ENCODE measurements at regions not wholly inside any gene's neighbourhood (a gene's known extent, or its start where the extent isn't known, plus 50 kb on each side); places are given as distances from the start of the nearest gene placed in this dataset.

DNA sequence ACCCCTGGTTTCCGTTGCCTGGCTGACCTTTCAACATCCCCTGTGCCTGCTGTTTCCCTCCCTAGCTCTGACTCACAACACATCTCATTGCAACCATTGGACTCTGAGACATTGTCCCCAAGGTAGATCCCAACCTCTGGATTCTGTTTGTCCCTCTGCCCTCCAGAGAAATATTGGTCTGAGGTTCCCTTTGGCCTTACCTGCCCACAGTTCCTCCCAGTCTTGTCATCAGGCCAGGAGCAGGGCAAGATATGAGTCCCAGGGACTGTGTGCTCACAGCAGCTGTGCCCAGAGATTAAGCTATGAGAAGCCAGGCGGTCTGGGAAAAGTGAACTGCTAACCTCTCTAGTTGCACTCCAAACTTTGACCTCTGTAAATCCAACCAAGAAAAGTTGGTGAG is 168.2 kb upstream of the NR2F2 start:
- no peaks in the 10 kb centered on the region for H3K9me3 ChIP-seq (ENCODE audit: low read length)
- no peak overlapping the region for H3K27ac ChIP-seq (ENCODE audit: low read depth, low read length, poor library complexity, severe bottlenecking)
- H3K4me2 ChIP-seq (ENCODE audit: low read length): no peak overlapping the region
- no peaks in the 10 kb centered on the region for H3K79me2 ChIP-seq (ENCODE audit: insufficient read depth, low read length)
- no peaks in the 10 kb centered on the region for H4K20me1 ChIP-seq (ENCODE audit: insufficient read depth, low read length)
- H3F3A ChIP-seq (ENCODE audit: insufficient read depth, low read length): no peaks in the 10 kb centered on the region
- H2AFZ ChIP-seq (ENCODE audit: low read length): no peak overlapping the region
- H3K36me3 ChIP-seq (ENCODE audit: insufficient read depth, low read length): no peaks in the 10 kb centered on the region
- no peaks in the 10 kb centered on the region for H3K9me2 ChIP-seq (ENCODE audit: low read depth, low read length)
- H3K27me3 ChIP-seq (ENCODE audit: insufficient read depth, low read length): no peaks in the 10 kb centered on the region
- no peaks in the 10 kb centered on the region for H3K4me1 ChIP-seq (ENCODE audit: insufficient read depth, low read length, severe bottlenecking)
- no peak for TF ChIP-seq EZH2 (IDR thresholded peaks at IDR 0.05; ENCODE audit: borderline replicate concordance, low read length)
- TF ChIP-seq, protein P1, sequence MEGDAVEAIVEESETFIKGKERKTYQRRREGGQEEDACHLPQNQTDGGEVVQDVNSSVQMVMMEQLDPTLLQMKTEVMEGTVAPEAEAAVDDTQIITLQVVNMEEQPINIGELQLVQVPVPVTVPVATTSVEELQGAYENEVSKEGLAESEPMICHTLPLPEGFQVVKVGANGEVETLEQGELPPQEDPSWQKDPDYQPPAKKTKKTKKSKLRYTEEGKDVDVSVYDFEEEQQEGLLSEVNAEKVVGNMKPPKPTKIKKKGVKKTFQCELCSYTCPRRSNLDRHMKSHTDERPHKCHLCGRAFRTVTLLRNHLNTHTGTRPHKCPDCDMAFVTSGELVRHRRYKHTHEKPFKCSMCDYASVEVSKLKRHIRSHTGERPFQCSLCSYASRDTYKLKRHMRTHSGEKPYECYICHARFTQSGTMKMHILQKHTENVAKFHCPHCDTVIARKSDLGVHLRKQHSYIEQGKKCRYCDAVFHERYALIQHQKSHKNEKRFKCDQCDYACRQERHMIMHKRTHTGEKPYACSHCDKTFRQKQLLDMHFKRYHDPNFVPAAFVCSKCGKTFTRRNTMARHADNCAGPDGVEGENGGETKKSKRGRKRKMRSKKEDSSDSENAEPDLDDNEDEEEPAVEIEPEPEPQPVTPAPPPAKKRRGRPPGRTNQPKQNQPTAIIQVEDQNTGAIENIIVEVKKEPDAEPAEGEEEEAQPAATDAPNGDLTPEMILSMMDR (IDR thresholded peaks at IDR 0.05; ENCODE audit: low read length): no peak
- H3K9ac ChIP-seq (ENCODE audit: low read length): no peak overlapping the region
- no peak overlapping the region for H3K4me3 ChIP-seq (ENCODE audit: low read depth, low read length, poor library complexity, severe bottlenecking)

DNA sequence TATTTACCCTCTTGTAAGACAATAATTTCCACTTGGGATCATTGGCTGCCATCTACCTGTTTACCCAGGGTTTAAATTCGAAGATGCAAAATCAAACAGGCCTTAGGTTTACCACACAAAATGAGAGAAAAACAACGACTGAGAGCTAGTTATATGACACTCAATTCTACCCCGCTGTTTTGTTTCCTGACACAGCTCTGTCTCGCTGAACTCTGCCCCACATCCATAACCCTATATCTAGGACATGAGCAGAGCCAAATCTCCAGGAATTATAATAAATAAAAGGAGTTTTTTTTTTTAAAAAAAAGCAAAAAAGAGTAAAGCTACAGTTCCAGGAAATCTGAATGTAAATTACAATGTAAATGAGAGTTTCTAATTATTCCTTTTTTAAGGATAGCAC is 165.4 kb upstream of the NR2F2 start:
- Histone ChIP-seq H3K4me3 (ENCODE audit: low read depth, low read length, poor library complexity, severe bottlenecking) (no peak overlapping the region), H3K27ac (ENCODE audit: low read depth, low read length, poor library complexity, severe bottlenecking) (no peak overlapping the region), H3F3A (ENCODE audit: insufficient read depth, low read length) (no peaks in the 10 kb centered on the region), H3K36me3 (ENCODE audit: insufficient read depth, low read length) (no peaks in the 10 kb centered on the region), H4K20me1 (ENCODE audit: insufficient read depth, low read length) (no peaks in the 10 kb centered on the region), H3K27me3 (ENCODE audit: insufficient read depth, low read length) (no peaks in the 10 kb centered on the region), H3K4me1 (ENCODE audit: insufficient read depth, low read length, severe bottlenecking) (no peaks in the 10 kb centered on the region), H2AFZ (ENCODE audit: low read length) (no peak overlapping the region), H3K9me3 (ENCODE audit: low read length) (no peaks in the 10 kb centered on the region), H3K9ac (ENCODE audit: low read length) (no peak overlapping the region), H3K9me2 (ENCODE audit: low read depth, low read length) (no peaks in the 10 kb centered on the region), H3K79me2 (ENCODE audit: insufficient read depth, low read length) (no peaks in the 10 kb centered on the region), H3K4me2 (ENCODE audit: low read length) (no peak overlapping the region)
- TF ChIP-seq, protein P1 (IDR thresholded peaks at IDR 0.05; ENCODE audit: low read length): no peak
- no peak for TF ChIP-seq EZH2 (IDR thresholded peaks at IDR 0.05; ENCODE audit: borderline replicate concordance, low read length)

DNA sequence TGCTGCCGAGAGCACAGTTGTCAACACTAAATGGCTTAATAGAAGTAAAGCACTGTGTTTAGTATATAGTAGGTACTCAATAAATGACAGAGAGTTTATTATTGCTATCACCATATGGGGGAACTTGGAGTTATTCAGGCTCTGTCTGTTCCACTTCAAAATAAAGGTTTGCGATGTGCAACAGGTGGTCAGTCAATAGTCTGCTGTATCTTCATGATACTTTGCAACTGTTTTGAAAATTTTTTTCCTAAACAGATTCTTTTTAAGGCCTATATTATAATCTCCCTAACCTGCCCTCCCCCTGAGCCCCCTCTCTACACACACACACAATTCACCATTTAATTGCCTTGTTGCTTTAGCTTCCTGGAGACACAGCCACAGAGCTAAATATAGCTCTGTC is 164.7 kb upstream of the NR2F2 start:
- H3K9ac ChIP-seq (ENCODE audit: low read length): no peak overlapping the region
- H3K79me2 ChIP-seq (ENCODE audit: insufficient read depth, low read length): no peaks in the 10 kb centered on the region
- H3K27me3 ChIP-seq (ENCODE audit: insufficient read depth, low read length): no peaks in the 10 kb centered on the region
- H3K4me1 ChIP-seq (ENCODE audit: insufficient read depth, low read length, severe bottlenecking): no peaks in the 10 kb centered on the region
- no peak overlapping the region for H3K4me3 ChIP-seq (ENCODE audit: low read depth, low read length, poor library complexity, severe bottlenecking)
- no peaks in the 10 kb centered on the region for H3K9me2 ChIP-seq (ENCODE audit: low read depth, low read length)
- H3K9me3 ChIP-seq (ENCODE audit: low read length): no peaks in the 10 kb centered on the region
- H3K4me2 ChIP-seq (ENCODE audit: low read length): no peak overlapping the region
- no peak overlapping the region for H2AFZ ChIP-seq (ENCODE audit: low read length)
- H3K27ac ChIP-seq (ENCODE audit: low read depth, low read length, poor library complexity, severe bottlenecking): no peak overlapping the region
- H3F3A ChIP-seq (ENCODE audit: insufficient read depth, low read length): no peaks in the 10 kb centered on the region
- TF ChIP-seq, protein P1 (IDR thresholded peaks at IDR 0.05; ENCODE audit: low read length): no peak
- no peak for TF ChIP-seq EZH2 (IDR thresholded peaks at IDR 0.05; ENCODE audit: borderline replicate concordance, low read length)
- no peaks in the 10 kb centered on the region for H3K36me3 ChIP-seq (ENCODE audit: insufficient read depth, low read length)
- H4K20me1 ChIP-seq (ENCODE audit: insufficient read depth, low read length): no peaks in the 10 kb centered on the region
